ENCODE measurements at regions not wholly inside any gene's neighbourhood (a gene's known extent, or its start where the extent isn't known, plus 50 kb on each side); places are given as distances from the start of the nearest gene placed in this dataset.

DNA sequence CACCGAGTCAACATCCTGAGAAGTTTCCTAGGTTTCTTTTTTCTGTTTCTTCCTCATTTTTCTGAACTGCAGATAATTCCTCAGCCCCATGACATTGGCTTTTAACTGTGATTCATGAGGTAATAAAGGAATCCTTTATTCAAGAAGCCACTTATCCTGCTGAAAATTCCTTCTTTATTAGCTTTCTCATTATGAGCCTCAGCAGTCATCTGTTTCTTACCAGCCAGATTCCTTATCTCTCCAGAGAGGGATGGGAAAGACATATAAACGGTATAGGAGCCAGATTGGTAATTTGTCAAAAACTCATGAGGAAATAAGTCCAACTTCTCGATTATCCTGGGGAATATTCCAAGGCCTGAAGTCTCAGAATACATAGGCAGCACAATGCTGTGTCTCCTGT is 465.4 kb downstream of the ICE1 start:
- H3K27me3 ChIP-seq (ENCODE audit: control insufficient read depth, insufficient read depth, low read length), result no peaks in the 10 kb centered on the region
- H3K36me3 ChIP-seq (ENCODE audit: control insufficient read depth, insufficient read depth, low read length), result no peaks in the 10 kb centered on the region
- TF ChIP-seq, protein P1, sequence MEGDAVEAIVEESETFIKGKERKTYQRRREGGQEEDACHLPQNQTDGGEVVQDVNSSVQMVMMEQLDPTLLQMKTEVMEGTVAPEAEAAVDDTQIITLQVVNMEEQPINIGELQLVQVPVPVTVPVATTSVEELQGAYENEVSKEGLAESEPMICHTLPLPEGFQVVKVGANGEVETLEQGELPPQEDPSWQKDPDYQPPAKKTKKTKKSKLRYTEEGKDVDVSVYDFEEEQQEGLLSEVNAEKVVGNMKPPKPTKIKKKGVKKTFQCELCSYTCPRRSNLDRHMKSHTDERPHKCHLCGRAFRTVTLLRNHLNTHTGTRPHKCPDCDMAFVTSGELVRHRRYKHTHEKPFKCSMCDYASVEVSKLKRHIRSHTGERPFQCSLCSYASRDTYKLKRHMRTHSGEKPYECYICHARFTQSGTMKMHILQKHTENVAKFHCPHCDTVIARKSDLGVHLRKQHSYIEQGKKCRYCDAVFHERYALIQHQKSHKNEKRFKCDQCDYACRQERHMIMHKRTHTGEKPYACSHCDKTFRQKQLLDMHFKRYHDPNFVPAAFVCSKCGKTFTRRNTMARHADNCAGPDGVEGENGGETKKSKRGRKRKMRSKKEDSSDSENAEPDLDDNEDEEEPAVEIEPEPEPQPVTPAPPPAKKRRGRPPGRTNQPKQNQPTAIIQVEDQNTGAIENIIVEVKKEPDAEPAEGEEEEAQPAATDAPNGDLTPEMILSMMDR (IDR thresholded peaks at IDR 0.05; ENCODE audit: insufficient read depth, low read length, poor library complexity, severe bottlenecking), result no peak
- DNase-seq (ENCODE audit: low read depth), result no peak
- no peak overlapping the region for H3K4me3 ChIP-seq (ENCODE audit: low read depth, low read length)

DNA sequence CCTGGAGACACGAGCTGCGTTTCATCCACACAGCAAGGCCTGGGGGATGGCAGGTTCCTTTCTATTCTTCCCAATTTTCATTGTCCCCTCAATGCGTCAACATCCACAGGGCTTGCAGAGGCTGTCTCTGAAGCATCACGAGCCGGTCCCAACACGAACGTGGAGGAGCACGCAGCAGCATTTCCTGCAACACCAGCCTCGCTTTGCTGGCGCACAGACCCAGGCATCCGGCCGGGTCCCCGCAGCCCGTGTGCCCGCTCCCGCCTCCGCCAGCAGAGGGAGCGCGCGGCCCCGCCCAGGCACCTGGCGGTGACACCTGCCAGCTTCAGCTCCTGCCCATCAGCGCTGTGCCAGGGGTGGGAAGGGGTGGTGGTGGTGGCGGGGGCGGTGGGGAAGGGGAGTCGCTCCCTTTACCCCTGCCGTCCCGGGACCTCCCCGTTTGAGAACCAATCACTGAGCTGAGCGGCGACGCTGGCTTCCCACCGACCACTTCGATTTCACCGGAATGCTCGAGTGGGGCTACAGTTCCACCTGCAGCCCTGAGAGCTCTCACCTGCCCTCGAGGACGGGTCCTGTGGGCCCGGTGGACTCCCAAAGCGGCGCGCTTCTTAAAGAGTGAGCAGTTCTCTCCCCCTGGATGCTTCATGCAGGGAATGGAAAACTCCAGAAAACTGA is 464.5 kb downstream of the ICE1 start:
- no peaks in the 10 kb centered on the region for H3K36me3 ChIP-seq (ENCODE audit: control insufficient read depth, insufficient read depth, low read length)
- H3K4me3 ChIP-seq (ENCODE audit: low read depth, low read length), result no peak overlapping the region
- H3K27me3 ChIP-seq (ENCODE audit: control insufficient read depth, insufficient read depth, low read length), result no peaks in the 10 kb centered on the region
- no peak for DNase-seq (ENCODE audit: low read depth)
- TF ChIP-seq, protein P1 (IDR thresholded peaks at IDR 0.05; ENCODE audit: insufficient read depth, low read length, poor library complexity, severe bottlenecking), result peak; percentile 44

DNA sequence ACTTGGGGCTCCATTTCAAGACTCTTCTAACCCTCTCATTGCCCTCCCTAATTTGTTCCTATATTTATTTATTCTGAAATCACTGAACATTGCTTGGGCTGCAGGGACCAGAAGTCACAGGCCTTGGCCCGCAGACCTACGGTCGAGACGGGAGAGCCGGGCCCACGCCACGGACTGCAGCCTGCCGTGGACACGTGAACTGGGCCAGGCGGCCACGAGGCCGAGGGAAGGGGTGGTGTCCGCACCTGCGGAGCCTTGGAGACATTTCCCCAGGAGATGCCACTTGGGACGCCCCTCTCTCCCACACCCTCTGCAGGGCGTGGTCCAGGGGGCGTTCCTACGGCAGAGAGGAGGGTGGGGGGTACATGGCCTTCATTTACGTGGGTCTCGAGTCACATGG is 463.9 kb downstream of the ICE1 start:
- no peaks in the 10 kb centered on the region for H3K27me3 ChIP-seq (ENCODE audit: control insufficient read depth, insufficient read depth, low read length)
- no peaks in the 10 kb centered on the region for H3K36me3 ChIP-seq (ENCODE audit: control insufficient read depth, insufficient read depth, low read length)
- no peak for DNase-seq (ENCODE audit: low read depth)
- TF ChIP-seq, protein P1 (IDR thresholded peaks at IDR 0.05; ENCODE audit: insufficient read depth, low read length, poor library complexity, severe bottlenecking), result no peak
- no peak overlapping the region for H3K4me3 ChIP-seq (ENCODE audit: low read depth, low read length)

DNA sequence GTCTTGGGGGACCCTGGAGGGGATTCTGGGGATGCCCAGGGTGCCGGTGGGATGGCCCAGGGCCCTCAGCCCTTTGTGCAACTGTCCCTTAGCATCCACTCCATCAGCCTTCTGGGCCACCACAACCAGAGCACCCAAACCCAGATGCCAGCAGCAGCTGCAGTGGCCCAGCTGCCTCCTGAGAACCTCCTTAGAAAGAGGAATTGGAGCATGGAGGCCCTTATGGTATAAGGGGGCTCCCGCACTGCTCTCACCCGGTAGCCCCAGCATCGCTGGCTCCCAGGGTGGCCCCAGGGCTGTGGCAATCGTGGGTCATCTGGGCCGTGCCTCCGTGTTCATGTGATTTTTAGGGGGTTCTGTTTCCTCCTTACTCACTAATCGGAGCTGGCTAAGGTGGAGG is 463.3 kb downstream of the ICE1 start:
- no peak overlapping the region for H3K4me3 ChIP-seq (ENCODE audit: low read depth, low read length)
- no peak for DNase-seq (ENCODE audit: low read depth)
- H3K27me3 ChIP-seq (ENCODE audit: control insufficient read depth, insufficient read depth, low read length), result no peaks in the 10 kb centered on the region
- H3K36me3 ChIP-seq (ENCODE audit: control insufficient read depth, insufficient read depth, low read length), result no peaks in the 10 kb centered on the region
- TF ChIP-seq, protein P1 (IDR thresholded peaks at IDR 0.05; ENCODE audit: insufficient read depth, low read length, poor library complexity, severe bottlenecking), result no peak

DNA sequence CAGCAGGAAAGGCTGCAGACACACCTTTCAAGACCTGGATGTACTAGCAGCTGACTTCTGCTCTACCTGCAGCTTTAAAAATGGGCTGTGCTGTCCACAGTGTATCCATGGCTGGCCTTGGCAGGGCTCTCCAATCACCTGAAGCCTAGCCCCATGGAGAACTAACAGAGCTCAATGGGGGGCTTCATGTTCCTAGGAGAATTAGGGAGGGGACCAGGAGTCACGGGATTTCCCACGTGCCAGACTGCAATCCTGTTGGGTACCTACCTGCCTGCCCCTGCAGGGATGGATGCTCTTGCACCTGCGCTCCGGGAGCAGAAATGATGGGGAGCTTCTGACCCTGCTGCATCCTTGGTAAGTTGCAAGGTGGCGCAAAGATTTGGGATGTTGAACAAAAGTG is 462.1 kb downstream of the ICE1 start:
- Histone ChIP-seq H3K4me3 (ENCODE audit: low read depth, low read length) (no peak overlapping the region), H3K27me3 (ENCODE audit: control insufficient read depth, insufficient read depth, low read length) (no peaks in the 10 kb centered on the region), H3K36me3 (ENCODE audit: control insufficient read depth, insufficient read depth, low read length) (no peaks in the 10 kb centered on the region)
- no peak for DNase-seq (ENCODE audit: low read depth)
- TF ChIP-seq, protein P1 (IDR thresholded peaks at IDR 0.05; ENCODE audit: insufficient read depth, low read length, poor library complexity, severe bottlenecking), result no peak

DNA sequence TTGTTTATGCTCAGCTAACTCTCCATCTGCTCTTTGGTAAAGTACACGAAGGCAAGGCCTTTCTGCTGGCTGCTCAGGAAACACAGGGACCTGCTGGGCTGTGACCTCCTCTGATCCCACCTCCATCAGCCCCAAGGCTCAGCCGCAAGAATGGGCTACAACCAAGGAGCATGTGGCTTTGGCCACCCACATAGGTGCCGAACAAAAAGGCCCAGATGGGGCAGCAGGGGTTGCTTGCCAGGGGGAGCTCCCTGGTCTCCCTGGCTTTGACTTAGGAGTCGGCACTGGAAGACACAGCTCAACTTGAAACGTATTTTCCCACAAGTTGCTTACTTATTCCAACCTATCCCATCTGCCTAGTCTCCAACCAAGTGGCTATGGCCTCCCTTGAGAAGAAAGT is 461.1 kb downstream of the ICE1 start:
- no peaks in the 10 kb centered on the region for H3K27me3 ChIP-seq (ENCODE audit: control insufficient read depth, insufficient read depth, low read length)
- TF ChIP-seq, protein P1 (IDR thresholded peaks at IDR 0.05; ENCODE audit: insufficient read depth, low read length, poor library complexity, severe bottlenecking), result no peak
- H3K4me3 ChIP-seq (ENCODE audit: low read depth, low read length), result no peak overlapping the region
- no peaks in the 10 kb centered on the region for H3K36me3 ChIP-seq (ENCODE audit: control insufficient read depth, insufficient read depth, low read length)
- no peak for DNase-seq (ENCODE audit: low read depth)
